ENCODE measurements at regions not wholly inside any gene's neighbourhood (a gene's known extent, or its start where the extent isn't known, plus 50 kb on each side); places are given as distances from the start of the nearest gene placed in this dataset.

DNA sequence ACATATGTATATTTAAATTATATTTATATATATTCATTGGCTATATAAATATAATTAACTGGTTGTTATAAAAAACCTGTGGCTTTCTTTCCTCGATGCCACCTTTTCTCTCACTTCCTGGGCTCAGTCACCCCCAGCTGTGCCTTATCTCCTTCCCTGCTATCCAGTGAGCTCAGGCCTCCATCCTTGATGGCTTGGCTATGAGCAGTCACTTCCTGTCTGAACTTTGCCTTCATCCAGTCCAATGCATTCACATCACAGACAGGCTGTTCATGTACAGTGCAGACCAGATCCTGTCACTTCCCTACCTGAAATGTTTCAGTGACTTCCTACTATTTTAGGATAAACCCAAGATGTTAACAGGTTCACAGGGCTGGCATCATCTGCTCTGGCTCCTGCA lies 115.3 kb upstream of the PRB2 start:
- TF ChIP-seq EZH2 (IDR thresholded peaks at IDR 0.05; ENCODE audit: insufficient read depth, poor library complexity, severe bottlenecking) (no peak), EZH2phosphoT487 (IDR thresholded peaks at IDR 0.05; ENCODE audit: insufficient read depth, low read depth) (no peak)

Measured in GM23248 (cell line).